HCT116 (cell line): ENCODE measurements at regions not wholly inside any gene's neighbourhood (a gene's known extent, or its start where the extent isn't known, plus 50 kb on each side); places are given as distances from the start of the nearest gene placed in this dataset.

Experiments
- EZH2 ChIP-seq: fragments of 200-600 bp; sonication (generic); IDR thresholded peaks from 2 replicates; pipeline ENCODE4 v1.6.1; 2017; ENCODE audit warnings: antibody characterized with exemption, mixed run types
- FOSL1 ChIP-seq: IDR thresholded peaks from 2 replicates; pipeline ENCODE4 v1.6.1; 2012; ENCODE audit warnings: low read depth
- POLR2A ChIP-seq: IDR thresholded peaks from 2 replicates; pipeline ENCODE4 v1.7.0; 2011; ENCODE audit warnings: borderline replicate concordance; ENCODE audit not compliant: insufficient read depth, insufficient read length; ENCODE audit errors: extremely low read depth
- POLR2AphosphoS5 ChIP-seq: IDR thresholded peaks from 2 replicates; pipeline ENCODE4 v1.6.1; 2011; ENCODE audit warnings: mild to moderate bottlenecking, low read depth, low read length, moderate library complexity
- RAD21 ChIP-seq: IDR thresholded peaks from 2 replicates; pipeline ENCODE4 v1.6.1; 2012; ENCODE audit warnings: low read depth, mild to moderate bottlenecking
- TCF7L2 ChIP-seq: IDR thresholded peaks from 2 replicates; pipeline ENCODE4 v1.7.0; 2011; ENCODE audit warnings: borderline replicate concordance, inconsistent platforms; ENCODE audit not compliant: insufficient read depth, insufficient read length; ENCODE audit errors: extremely low read depth
- ZNF274 ChIP-seq: fragments of 200-500 bp; sonication (Bioruptor generic); IDR thresholded peaks from 2 replicates; pipeline ENCODE4 v1.6.1; 2014; ENCODE audit warnings: mild to moderate bottlenecking, low read depth, low read length, inconsistent platforms
- TF ChIP-seq, protein P1 (sequence below): IDR thresholded peaks from 2 replicates; pipeline ENCODE4 v1.6.1; 2011; ENCODE audit warnings: mild to moderate bottlenecking, low read length, moderate library complexity; ENCODE audit not compliant: insufficient replicate concordance; ENCODE audit errors: extremely low read depth
- TF ChIP-seq, protein P2 (sequence below), 3 experiments: fragments of 200-600 bp in 1 of 3; sonication (generic) in 1 of 3; IDR thresholded peaks in 2 of 3; conservative IDR thresholded peaks in 1 of 3; 2 replicates each; pipeline ENCODE4 v1.5.1; 2012 to 2017; ENCODE audit warnings: low read depth in 2 of 3, low read length in 2 of 3, antibody characterized with exemption in 1 of 3, borderline replicate concordance in 1 of 3, control low read depth in 1 of 3, mild to moderate bottlenecking in 1 of 3, mixed read lengths in 1 of 3, mixed run types in 1 of 3, moderate library complexity in 1 of 3; ENCODE audit not compliant: insufficient read depth in 1 of 3
- TF ChIP-seq, protein P3 (sequence below): IDR thresholded peaks from 2 replicates; pipeline ENCODE4 v1.6.1; 2012
- TF ChIP-seq, protein P4 (sequence below): IDR thresholded peaks from 2 replicates; pipeline ENCODE4 v1.6.1; 2012

DNA sequence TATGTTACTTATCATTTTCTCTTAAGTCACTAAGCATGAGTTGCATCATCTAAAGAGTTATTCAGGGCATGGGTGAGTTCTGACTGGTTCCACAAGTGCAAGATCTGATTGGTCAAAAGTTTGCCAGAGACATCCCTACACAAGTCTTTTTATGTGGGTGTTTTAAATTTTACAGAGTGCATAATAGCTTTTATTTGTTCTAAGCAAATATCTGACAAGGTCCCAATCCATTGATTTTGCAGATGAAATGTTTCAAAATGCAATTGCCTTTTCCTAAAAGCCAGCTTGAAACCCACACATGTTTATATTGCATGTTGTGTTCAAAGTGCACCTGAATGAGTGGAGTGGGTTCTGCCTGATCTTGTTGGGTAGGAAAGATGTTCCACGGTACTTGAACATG, 101.7 kb upstream of the PAX6 start:
- TF ChIP-seq EZH2 (no peak), TCF7L2 (no peak), RAD21 (no peak), POLR2AphosphoS5 (no peak), POLR2A (no peak), ZNF274 (no peak), FOSL1 (no peak)
- TF ChIP-seq, protein P1, sequence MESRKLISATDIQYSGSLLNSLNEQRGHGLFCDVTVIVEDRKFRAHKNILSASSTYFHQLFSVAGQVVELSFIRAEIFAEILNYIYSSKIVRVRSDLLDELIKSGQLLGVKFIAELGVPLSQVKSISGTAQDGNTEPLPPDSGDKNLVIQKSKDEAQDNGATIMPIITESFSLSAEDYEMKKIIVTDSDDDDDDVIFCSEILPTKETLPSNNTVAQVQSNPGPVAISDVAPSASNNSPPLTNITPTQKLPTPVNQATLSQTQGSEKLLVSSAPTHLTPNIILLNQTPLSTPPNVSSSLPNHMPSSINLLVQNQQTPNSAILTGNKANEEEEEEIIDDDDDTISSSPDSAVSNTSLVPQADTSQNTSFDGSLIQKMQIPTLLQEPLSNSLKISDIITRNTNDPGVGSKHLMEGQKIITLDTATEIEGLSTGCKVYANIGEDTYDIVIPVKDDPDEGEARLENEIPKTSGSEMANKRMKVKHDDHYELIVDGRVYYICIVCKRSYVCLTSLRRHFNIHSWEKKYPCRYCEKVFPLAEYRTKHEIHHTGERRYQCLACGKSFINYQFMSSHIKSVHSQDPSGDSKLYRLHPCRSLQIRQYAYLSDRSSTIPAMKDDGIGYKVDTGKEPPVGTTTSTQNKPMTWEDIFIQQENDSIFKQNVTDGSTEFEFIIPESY = no peak
- TF ChIP-seq, protein P2, sequence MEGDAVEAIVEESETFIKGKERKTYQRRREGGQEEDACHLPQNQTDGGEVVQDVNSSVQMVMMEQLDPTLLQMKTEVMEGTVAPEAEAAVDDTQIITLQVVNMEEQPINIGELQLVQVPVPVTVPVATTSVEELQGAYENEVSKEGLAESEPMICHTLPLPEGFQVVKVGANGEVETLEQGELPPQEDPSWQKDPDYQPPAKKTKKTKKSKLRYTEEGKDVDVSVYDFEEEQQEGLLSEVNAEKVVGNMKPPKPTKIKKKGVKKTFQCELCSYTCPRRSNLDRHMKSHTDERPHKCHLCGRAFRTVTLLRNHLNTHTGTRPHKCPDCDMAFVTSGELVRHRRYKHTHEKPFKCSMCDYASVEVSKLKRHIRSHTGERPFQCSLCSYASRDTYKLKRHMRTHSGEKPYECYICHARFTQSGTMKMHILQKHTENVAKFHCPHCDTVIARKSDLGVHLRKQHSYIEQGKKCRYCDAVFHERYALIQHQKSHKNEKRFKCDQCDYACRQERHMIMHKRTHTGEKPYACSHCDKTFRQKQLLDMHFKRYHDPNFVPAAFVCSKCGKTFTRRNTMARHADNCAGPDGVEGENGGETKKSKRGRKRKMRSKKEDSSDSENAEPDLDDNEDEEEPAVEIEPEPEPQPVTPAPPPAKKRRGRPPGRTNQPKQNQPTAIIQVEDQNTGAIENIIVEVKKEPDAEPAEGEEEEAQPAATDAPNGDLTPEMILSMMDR (IDR thresholded peaks at IDR 0.05 in 2 of 3, conservative IDR thresholded peaks at IDR 0.05 in 1 of 3; ENCODE audit: borderline replicate concordance in 1 of 3, insufficient read depth in 1 of 3, low read depth in 2 of 3, low read length in 2 of 3) = no peak
- TF ChIP-seq, protein P3, sequence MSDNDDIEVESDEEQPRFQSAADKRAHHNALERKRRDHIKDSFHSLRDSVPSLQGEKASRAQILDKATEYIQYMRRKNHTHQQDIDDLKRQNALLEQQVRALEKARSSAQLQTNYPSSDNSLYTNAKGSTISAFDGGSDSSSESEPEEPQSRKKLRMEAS = no peak
- TF ChIP-seq, protein P4, sequence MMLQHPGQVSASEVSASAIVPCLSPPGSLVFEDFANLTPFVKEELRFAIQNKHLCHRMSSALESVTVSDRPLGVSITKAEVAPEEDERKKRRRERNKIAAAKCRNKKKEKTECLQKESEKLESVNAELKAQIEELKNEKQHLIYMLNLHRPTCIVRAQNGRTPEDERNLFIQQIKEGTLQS = no peak
